GM13976 (cell line): ENCODE measurements at regions not wholly inside any gene's neighbourhood (a gene's known extent, or its start where the extent isn't known, plus 50 kb on each side); places are given as distances from the start of the nearest gene placed in this dataset.

Experiments used
- DNase-seq: peaks from one replicate; pipeline ENCODE4 v3.0.0; 2012; ENCODE audit warnings: low spot score
- CTCF ChIP-seq: IDR thresholded peaks from 2 replicates; pipeline ENCODE4 v1.5.1; 2012; ENCODE audit warnings: borderline replicate concordance, mild to moderate bottlenecking; ENCODE audit not compliant: insufficient read depth; ENCODE audit errors: extremely low read depth, missing control alignments, control extremely low read depth
- in situ Hi-C: fragments of 300-500 bp; cut with MboI; formaldehyde crosslinking; loops from one replicate; pipeline ENCODE4 v1.12.0; 2022; ENCODE audit warnings: low sequenced_read_pairs, mixed read lengths, inconsistent platforms; ENCODE audit not compliant: unreplicated experiment

- in situ Hi-C loops: no loop called here
- TF ChIP-seq CTCF: no peak
- DNase-seq: no peak
Observed at GRCh38 chr5:165783024-165783423, 2277.6 kb downstream of the MAT2B start.

GRCh38 chr5:165786073-165786472 lies 2280.7 kb downstream of the MAT2B start:
- no peak for DNase-seq
- no peak for TF ChIP-seq CTCF
- in situ Hi-C loops: no loop called here

- DNase-seq: no peak
Observed at GRCh38 chr5:165795073-165795472, 2289.7 kb downstream of the MAT2B start.

GRCh38 chr5:165805756-165806155 lies 2300.3 kb downstream of the MAT2B start:
- no peak for TF ChIP-seq CTCF
- in situ Hi-C loops: no loop called here
- no peak for DNase-seq

More at GRCh38 chr5:165795073-165795472, 2289.7 kb downstream of the MAT2B start:
- in situ Hi-C loops: no loop called here
- TF ChIP-seq CTCF: no peak

GRCh38 chr5:165808335-165808734 lies 2302.9 kb downstream of the MAT2B start:
- in situ Hi-C loops: no loop called here
- no peak for DNase-seq
- no peak for TF ChIP-seq CTCF

GRCh38 chr5:165809914-165810313 lies 2304.5 kb downstream of the MAT2B start:
- DNase-seq: no peak
- in situ Hi-C loops: no loop called here

More at GRCh38 chr5:165809914-165810313, 2304.5 kb downstream of the MAT2B start:
- no peak for TF ChIP-seq CTCF
